Adrenal gland (tissue), 9 donors: ENCODE measurements at regions not wholly inside any gene's neighbourhood (a gene's known extent, or its start where the extent isn't known, plus 50 kb on each side); places are given as distances from the start of the nearest gene placed in this dataset.

Source experiments
- DNase-seq, 7 donors: peaks; one replicate each; pipeline ENCODE4 v3.0.0-alpha.2; 2019 to 2020
- H3K27ac ChIP-seq, 5 donors: fragments of 200-600 bp; sonication (generic) in 4 of 5; 1 replicate in 3 of 5; 2 replicates in 2 of 5; pipeline versions ENCODE4 v1.5.1 to v1.8.0; 2016 to 2020; ENCODE audit warnings: mild to moderate bottlenecking in 1 of 5
- H3K27me3 ChIP-seq: fragments of 200-600 bp; 2 replicates; pipeline ENCODE4 v1.8.0; 2021
- H3K36me3 ChIP-seq, 2 donors: fragments of 200-600 bp; replicated peaks in 1 of 2; 1 replicate in 1 of 2; 2 replicates in 1 of 2; pipeline versions ENCODE4 v1.5.1 to v1.8.0; 2018 to 2022
- H3K4me1 ChIP-seq, 2 donors: fragments of 200-600 bp; replicated peaks in 1 of 2; 1 replicate in 1 of 2; 2 replicates in 1 of 2; pipeline versions ENCODE4 v1.5.1 to v1.8.0; 2018 to 2021
- H3K4me3 ChIP-seq, 4 donors: fragments of 200-600 bp; sonication (generic) in 3 of 4; one replicate each; pipeline ENCODE4 v1.5.1; 2016 to 2018
- H3K9me3 ChIP-seq, 3 donors: fragments of 200-600 bp; sonication (generic) in 1 of 3; replicated peaks in 1 of 3; 1 replicate in 2 of 3; 2 replicates in 1 of 3; pipeline versions ENCODE4 v1.5.1 to v1.8.0; 2016 to 2021
- CTCF ChIP-seq, 6 experiments: fragments of 450-650 bp in 4 of 6; fragments of 200-600 bp in 2 of 6; sonication (generic) in 1 of 6; IDR thresholded peaks; 1 replicate in 5 of 6; 2 replicates in 1 of 6; pipeline versions ENCODE4 v1.5.1 to v1.8.0; 2016 to 2021; ENCODE audit warnings: antibody characterized with exemption in 6 of 6, mild to moderate bottlenecking in 2 of 6, moderate library complexity in 1 of 6
- POLR2A ChIP-seq, 2 donors: fragments of 450-650 bp; IDR thresholded peaks; one replicate each; pipeline ENCODE4 v1.6.1; 2017; ENCODE audit warnings: antibody characterized with exemption in 2 of 2, mild to moderate bottlenecking in 2 of 2, moderate library complexity in 1 of 2
- WGBS, 4 donors: extraction: QIAGEN DNeasy Blood & Tissue Kit in 2 of 4; methylation state at CpG; one replicate each; pipeline versions ENCODE4 v1.1.5 to v1.1.7; 2013 to 2017; 5-methylcytosine and 5-hydroxymethylcytosine counted together
- intact Hi-C, 2 donors: fragments of 100-400 bp; cut with DNase I; formaldehyde crosslinking; loops; one replicate each; pipeline versions ENCODE4 v1.14.1 to v1.15.0; 2022 to 2023
- donor health status: healthy with polysubstance abuse.
- donor health status: Bipolar disorder and iron deficiency.
- donor health status: DM: yes; HTN: yes; CAD: no.
- donor health status: DM: no; HTN: no; CAD: no.
- donor health status: DM: no; HTN: no; CAD: no.

GRCh38 chr1:222126052-222126451, 384.2 kb upstream of the DUSP10 start:
- TF ChIP-seq POLR2A (IDR thresholded peaks at IDR 0.05), result no peak
- Histone ChIP-seq H3K36me3 (no peaks in the 10 kb centered on the region), H3K4me1 (no peaks in the 10 kb centered on the region), H3K27me3 (no peaks in the 10 kb centered on the region), H3K9me3 (no peaks in the 10 kb centered on the region), H3K4me3 (no peak overlapping the region), H3K27ac (no peak overlapping the region)
- no peak for DNase-seq
- WGBS, 4 donors, result 71 to 92% (median 82%) methylated on average over 4 of the region's 4 CpGs
- intact Hi-C loops, result no loop called here

DNA sequence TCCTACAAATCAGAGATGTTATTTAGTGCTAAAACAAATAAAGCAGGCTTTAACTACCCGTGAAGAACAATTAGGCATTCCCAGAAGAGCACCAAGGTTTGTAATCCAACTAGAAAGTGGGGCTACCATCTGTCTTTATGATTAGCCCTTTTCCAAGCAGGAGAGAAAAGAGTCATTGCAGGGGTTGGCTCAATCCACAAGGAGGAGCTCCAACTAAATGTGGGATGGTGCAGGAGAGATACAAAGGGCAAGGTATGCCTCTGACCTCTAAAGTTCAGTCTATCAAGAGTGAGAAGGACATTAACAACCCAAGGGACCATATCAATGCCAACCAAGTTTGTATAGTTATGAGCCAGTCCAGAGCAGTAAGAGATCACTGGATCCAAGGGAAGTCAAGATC, 382.7 kb upstream of the DUSP10 start:
- no peaks in the 10 kb centered on the region for H3K4me1 ChIP-seq
- no peaks in the 10 kb centered on the region for H3K9me3 ChIP-seq
- H3K27me3 ChIP-seq, result no peaks in the 10 kb centered on the region
- H3K27ac ChIP-seq, result no peak overlapping the region
- WGBS, 4 donors, result 0 to 40% (median 31%) methylated on average over 1 of the region's 1 CpG
- no peaks in the 10 kb centered on the region for H3K36me3 ChIP-seq
- no peak overlapping the region for H3K4me3 ChIP-seq
- no peak for DNase-seq
- peak in 2 of 6 experiments; percentile 36 to 43 for TF ChIP-seq CTCF (IDR thresholded peaks at IDR 0.05)
- TF ChIP-seq POLR2A (IDR thresholded peaks at IDR 0.05), result no peak
- intact Hi-C loops, result no loop called here

DNA sequence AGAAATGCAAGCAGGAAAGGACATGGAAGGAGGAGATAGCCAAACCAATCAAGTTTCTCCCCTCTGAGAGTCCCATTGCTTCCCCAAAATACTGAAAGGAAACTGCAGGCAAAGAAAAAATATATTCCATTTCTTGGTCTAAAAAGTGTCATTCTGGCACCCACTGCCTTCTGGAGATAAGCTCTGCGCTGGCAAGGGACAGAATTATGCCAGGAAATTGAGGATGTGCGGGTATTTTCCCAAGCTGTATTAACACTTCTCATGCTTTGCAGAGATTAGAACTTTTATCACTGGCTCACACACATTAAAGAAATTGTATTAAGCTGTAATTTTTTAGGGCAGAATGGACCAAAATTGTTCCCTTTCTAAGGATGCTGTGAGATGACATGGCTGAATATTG, 381.2 kb upstream of the DUSP10 start:
- no peaks in the 10 kb centered on the region for H3K36me3 ChIP-seq
- DNase-seq, result no peak
- 72 to 83% (median 76%) methylated on average over 2 of the region's 2 CpGs for WGBS, 4 donors
- no peaks in the 10 kb centered on the region for H3K4me1 ChIP-seq
- H3K27ac ChIP-seq, result no peak overlapping the region
- no peaks in the 10 kb centered on the region for H3K27me3 ChIP-seq
- TF ChIP-seq CTCF (IDR thresholded peaks at IDR 0.05) (no peak), POLR2A (IDR thresholded peaks at IDR 0.05) (no peak)
- no peaks in the 10 kb centered on the region for H3K9me3 ChIP-seq
- intact Hi-C loops, result no loop called here
- no peak overlapping the region for H3K4me3 ChIP-seq

- H3K36me3 ChIP-seq, result no peaks in the 10 kb centered on the region
- WGBS, 4 donors, result 57 to 79% (median 71%) methylated on average over 2 of the region's 2 CpGs
- H3K9me3 ChIP-seq, result no peaks in the 10 kb centered on the region
- H3K27me3 ChIP-seq, result no peaks in the 10 kb centered on the region
- intact Hi-C loops, result no loop called here
- no peaks in the 10 kb centered on the region for H3K4me1 ChIP-seq
- H3K4me3 ChIP-seq, result no peak overlapping the region
- no peak for TF ChIP-seq POLR2A (IDR thresholded peaks at IDR 0.05)
- no peak for TF ChIP-seq CTCF (IDR thresholded peaks at IDR 0.05)
- H3K27ac ChIP-seq, result no peak overlapping the region
- no peak for DNase-seq
Observed at GRCh38 chr1:222117809-222118208, 375.9 kb upstream of the DUSP10 start.

DNA sequence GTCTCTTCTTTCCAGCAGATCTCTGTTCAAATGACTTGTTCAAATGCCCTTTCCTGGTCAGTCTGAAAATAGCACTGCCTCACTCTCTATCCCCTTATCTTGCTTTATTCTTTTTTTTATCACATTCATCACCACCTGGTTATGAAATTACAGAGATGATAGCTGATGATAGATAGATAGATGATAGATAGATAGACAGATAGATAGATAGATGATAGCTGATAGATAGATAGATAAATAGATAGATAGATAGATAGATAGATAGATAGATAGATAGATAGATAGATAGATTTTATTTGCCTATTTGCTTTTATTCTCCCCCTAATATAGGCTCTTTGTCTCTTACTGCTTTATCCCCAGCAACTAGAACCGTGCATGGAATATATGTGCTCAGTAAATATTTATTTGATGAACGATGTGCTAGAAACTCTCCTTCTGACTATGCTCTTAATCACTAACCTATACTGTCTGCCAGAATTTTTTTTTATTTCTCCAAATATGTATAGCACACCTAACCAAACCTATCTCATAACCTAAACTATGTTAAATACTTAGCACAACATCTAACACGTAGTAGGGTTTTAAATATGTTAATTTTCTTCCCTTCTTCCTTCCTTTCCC, 372.8 kb upstream of the DUSP10 start:
- no peaks in the 10 kb centered on the region for H3K36me3 ChIP-seq
- intact Hi-C loops, result no loop called here
- no peaks in the 10 kb centered on the region for H3K4me1 ChIP-seq
- TF ChIP-seq POLR2A (IDR thresholded peaks at IDR 0.05) (no peak), CTCF (IDR thresholded peaks at IDR 0.05) (no peak)
- WGBS, 4 donors, result 73 to 80% (median 78%) methylated on average over 3 of the region's 3 CpGs
- no peak for DNase-seq
- H3K9me3 ChIP-seq, result no peaks in the 10 kb centered on the region
- no peaks in the 10 kb centered on the region for H3K27me3 ChIP-seq
- no peak overlapping the region for H3K27ac ChIP-seq
- H3K4me3 ChIP-seq, result no peak overlapping the region
